Suppressor macrophage treated with lipopolysaccharide for 1 hour (primary cell): ENCODE measurements at regions not wholly inside any gene's neighbourhood (a gene's known extent, or its start where the extent isn't known, plus 50 kb on each side); places are given as distances from the start of the nearest gene placed in this dataset.

ENCODE experiments used
- DNase-seq, 3 donors: peaks; one replicate each; pipeline ENCODE4 v3.0.0-alpha.2; 2020 to 2022

DNA sequence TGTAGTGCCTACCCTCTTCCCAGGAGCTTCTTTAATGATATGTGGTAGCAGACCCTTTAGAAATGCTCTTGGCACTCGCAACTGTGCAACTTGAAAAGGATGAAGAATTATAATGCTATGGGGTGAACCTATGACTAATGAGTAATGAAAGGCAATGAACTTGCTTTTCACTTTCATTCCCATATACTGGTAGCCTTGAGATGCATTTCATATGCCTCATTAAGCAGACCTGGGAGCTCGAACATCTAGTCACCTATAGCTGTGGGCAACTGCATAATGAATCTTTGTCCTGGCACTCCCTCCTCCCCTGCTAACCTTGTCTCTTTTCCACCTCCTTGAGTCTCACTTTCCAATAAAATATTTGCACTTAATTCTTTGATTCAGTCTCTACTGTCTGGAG is 605.9 kb upstream of the DAB2 start:
- no peak for DNase-seq

- DNase-seq: no peak
These were observed 605.1 kb upstream of the DAB2 start for GRCh38 chr5:40029711-40030495.

GRCh38 chr5:40027400-40027799 is 602.6 kb upstream of the DAB2 start:
- peak; percentile 34 to 62 (median 52) for DNase-seq

DNA sequence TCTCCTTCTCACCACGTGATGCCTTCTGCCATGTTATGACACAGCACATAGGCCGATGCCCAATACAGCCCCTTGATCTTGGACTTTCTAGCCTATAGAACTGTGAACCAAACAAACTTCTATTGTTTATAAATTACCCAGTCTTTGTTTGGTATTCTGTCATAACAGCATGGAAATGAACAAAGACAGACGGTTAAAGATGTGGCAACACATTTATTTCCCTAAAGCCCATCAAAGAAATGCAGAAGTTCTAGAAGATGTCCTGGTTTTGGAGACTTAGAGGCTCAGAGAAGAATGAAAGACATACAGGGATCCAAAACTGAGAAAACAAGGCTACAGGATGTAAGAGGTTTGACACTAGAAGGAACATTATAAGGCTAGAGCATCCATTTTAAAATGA is 600.8 kb upstream of the DAB2 start:
- peak in 2 of 3 donors; percentile 9 to 40 for DNase-seq

- no peak for DNase-seq
These were observed 597.3 kb upstream of the DAB2 start for GRCh38 chr5:40022057-40022456.

- DNase-seq: no peak
These were observed 596.2 kb upstream of the DAB2 start for GRCh38 chr5:40021007-40021406.

GRCh38 chr5:40017918-40018317 is 593.1 kb upstream of the DAB2 start:
- no peak for DNase-seq

GRCh38 chr5:40017135-40017534 is 592.4 kb upstream of the DAB2 start:
- DNase-seq: peak; percentile 2 to 37 (median 19)

DNA sequence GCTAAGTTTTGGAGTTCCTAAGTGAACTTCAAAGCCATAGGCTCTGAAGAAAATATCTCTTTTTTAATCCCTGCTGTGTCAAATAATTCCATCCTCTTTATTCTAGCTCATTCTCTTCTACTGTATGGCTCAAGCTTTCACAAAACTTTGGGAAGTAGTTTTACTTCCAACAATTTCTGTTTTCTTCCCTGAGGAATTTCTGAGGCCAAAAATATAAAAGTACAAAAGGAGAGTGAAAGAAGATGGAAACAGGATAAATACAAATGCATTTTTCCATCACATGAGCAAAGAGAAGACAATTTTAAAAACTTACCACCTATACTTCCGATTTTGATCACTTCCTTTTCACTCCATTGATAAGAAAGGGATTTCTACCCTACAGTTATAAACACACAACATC is 585.7 kb upstream of the DAB2 start:
- no peak for DNase-seq

DNA sequence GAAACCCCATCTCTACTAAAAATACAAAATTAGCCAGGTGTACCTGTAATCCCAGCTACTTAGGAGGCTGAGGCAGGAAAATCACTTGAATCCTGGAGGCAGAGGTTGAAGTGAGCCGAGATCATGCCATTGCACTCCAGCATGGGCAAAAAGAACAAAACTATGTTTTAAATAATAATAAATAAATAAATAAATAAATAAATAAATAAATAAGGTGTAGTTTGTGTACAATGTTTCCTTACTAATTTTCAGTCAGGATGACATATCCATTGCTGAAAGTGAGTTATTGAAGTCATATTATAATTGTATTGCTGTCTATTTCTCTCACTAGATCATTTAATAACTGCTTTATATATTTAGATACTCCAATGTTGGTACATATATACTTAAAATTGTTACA is 581.5 kb upstream of the DAB2 start:
- DNase-seq: no peak

DNA sequence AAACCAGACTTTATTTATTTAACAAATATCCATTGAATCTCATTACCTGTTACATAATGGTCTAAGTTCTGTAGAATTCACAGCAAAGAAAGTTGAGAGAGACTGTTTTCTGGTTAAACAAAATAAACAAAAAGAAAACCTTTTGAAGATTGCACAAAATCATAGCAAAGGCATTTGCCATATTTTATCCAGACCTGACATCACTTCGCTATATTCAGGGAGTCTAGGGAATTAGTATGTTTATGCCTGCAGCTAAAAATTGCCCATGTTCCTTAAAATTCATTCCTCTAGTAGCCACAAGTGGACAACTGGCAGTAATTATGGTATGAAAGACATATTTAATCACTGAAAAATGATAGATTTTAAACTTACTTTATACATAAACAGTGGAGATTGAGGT is 577.0 kb upstream of the DAB2 start:
- no peak for DNase-seq

- DNase-seq: no peak
These were observed 573.7 kb upstream of the DAB2 start for GRCh38 chr5:39998518-39998917.

DNA sequence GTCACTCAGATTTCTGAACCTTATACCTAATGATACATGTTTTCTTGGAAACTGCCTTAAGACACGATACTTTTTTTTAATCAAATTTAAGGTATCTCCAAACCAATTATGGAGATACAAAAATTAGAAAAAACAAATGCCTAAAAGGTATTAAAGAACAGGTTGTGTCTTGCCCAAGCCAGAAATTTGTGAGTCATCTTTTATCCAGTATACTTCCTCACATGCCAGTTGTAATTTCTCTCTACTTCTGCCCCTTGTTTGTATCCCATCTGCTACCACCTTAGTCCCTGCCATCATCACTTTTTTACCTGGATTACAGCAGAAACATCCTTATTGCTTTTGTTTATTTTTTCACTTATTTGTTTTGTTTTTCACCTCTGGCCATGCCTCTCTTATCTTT is 571.2 kb upstream of the DAB2 start:
- DNase-seq: no peak

DNA sequence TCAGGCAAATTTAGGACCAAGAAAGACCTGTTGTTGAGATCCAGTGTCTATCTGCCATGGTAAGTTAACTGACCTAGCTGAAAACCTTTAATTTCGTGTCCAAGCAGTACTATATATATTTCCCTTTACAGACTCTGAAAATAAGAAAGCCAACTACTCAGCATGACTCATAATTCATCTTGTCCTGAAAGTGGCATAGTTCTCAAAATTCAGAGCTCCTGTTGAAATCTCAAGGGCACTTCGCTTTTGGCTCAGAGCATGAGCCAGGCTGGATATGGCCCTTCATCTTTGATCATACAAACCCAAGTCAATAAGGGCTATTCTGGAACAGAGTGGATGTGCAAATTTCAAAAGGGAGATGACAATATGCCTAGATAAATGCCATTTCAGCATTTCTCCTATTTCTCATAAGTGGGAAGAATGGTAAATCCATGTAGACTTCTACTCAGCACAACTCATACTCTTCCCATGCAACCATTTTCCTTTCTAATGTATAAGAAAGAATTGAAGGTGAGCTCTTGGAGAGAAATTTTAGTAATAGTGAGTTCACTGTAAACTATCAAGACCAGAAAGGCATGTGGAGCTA is 567.9 kb upstream of the DAB2 start:
- DNase-seq: peak in 1 of 3 donors; percentile 27

DNA sequence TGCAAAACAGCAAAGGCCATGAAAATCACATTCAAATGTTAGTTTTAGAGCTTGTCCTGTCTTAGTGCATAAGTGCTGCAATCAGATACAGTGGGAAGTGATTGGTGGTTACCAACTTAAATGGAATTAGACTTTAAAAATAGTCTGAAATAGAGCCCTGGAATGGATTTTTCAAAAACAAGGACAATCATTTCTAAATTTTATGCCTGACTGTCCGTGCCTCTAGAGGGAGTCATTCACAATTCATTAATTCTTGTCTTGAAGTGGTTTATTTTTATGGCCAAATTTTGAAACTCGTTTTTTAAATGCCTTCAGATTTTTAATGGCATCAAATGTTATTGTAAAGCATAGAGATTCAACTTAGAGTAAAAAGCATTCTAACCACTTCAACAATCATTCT is 561.8 kb upstream of the DAB2 start:
- no peak for DNase-seq

- peak in 2 of 3 donors; percentile 3 to 18 for DNase-seq
These were observed 555.3 kb upstream of the DAB2 start for GRCh38 chr5:39980056-39980455.

- no peak for DNase-seq
These were observed 552.4 kb upstream of the DAB2 start for GRCh38 chr5:39977066-39977655.

DNA sequence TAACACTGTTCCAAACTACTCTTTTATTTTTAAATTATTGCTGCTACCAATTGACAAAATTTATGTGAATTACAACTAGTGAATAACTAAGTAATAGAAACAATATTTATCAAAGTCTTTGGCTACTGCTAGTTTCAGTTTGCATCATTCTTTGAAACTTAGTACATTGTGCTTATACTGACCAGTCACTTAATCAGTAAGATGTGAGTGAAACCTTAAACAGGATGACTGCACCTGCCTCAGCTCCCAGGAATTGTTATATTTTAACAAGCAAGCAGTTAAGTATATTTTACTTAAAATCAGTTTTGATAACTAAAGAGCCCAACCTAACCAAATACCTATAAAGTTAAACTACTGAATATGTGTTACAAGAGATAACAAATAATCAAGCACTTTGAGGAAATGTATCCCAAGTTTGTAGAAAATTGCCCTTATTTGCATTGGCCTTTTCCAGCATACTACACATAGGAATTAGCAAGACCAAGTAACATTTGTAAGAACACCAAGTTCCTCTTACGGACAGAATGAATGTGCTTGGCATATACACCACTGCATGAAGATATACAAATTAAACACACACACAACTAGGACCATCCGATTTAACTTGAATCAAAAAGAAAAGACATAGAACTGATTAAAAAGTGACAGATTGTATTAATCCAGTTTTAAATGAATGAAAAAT is 545.5 kb upstream of the DAB2 start:
- DNase-seq: no peak

DNA sequence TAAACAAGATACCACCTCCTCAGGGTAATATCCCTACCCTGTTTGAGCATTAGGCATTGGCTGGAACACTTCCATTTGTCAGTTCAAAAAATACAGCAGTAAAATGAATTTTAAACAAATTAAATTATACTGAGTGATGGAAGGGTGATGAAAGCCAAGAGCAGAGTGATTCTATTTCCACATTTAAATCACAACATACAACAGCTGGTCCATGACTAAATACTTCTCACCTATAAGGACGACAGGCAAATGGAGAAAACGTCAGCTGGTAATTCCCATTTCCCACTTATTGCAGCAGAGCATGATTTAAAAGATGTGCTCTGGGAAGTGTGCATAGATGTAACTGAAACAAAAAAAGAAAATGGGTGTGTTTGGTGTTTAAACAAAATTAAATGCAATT is 543.6 kb upstream of the DAB2 start:
- DNase-seq: no peak

DNA sequence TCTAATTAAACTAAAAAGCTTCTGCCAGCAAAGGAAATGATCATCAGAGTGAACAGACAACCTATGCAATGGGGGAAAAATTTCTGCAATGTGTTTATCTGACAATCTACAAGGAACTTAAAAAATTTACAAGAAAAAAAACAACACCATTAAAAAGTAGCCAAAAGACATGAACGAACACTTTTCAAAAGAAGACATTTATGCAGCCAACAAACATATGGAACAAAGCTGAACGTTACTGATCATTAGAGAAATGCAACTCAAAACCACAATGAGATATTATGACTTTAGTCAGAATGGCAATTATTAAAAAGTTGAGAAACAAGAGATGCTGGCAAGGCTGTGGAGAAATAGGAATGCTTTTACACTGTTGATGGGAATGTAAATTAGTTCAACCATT is 530.4 kb upstream of the DAB2 start:
- DNase-seq: no peak

DNA sequence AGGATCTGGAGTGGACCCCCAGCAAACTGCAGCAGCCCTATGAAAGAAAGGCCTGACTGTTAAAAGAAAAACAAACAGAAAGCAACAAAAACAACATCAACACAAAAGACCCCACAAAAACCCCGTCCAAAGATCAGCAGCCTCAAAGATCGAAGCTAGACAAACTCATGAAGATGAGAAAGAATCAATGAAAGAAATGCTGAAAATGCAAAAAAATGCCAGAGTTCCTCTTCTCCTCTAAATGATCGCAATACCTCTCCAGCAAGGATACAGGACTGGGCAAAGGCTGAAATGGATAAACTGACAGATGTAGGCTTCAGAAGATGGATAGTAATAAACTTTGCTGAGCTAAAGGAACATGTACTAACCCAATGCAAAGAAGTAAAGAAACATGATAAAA is 526.3 kb upstream of the DAB2 start:
- no peak for DNase-seq

- peak; percentile 83 to 89 (median 83) for DNase-seq
These were observed 524.2 kb upstream of the DAB2 start for GRCh38 chr5:39948867-39949468.

DNA sequence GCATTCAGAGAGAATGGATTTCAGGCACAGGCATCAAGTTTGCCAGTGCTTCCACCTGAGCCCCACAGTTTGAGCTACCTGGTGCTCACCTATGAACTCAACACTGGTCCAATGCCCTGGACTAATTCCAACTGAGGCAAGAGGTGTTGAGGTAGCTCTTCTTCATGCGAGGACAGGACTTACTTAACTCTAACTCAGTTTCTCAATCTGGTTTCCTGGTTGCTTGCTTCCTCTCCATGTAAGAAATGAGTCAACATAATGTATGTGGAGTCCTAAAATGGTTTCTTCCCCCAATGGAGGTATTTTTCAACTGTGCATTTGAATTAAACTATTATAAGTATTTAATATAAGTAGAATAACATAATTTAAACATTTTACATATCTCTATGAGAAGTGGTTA is 523.6 kb upstream of the DAB2 start:
- peak; percentile 6 to 35 (median 28) for DNase-seq
